ACC112 (cell line): ENCODE measurements at regions not wholly inside any gene's neighbourhood (a gene's known extent, or its start where the extent isn't known, plus 50 kb on each side); places are given as distances from the start of the nearest gene placed in this dataset.

Experiments
- H2AFZ ChIP-seq: fragments of 200-600 bp; sonication (generic); one replicate; pipeline ENCODE4 v1.6.0; 2017; ENCODE audit warnings: antibody characterized with exemption, low read length; ENCODE audit not compliant: unreplicated experiment
- H3K27ac ChIP-seq: fragments of 200-600 bp; sonication (generic); 2 replicates; pipeline ENCODE4 v1.5.1; 2014; ENCODE audit warnings: low read depth, mild to moderate bottlenecking, antibody characterized with exemption, low read length, moderate library complexity
- H3K27me3 ChIP-seq: fragments of 200-600 bp; sonication (generic); 2 replicates; pipeline ENCODE4 v1.6.1; 2014; ENCODE audit warnings: mild to moderate bottlenecking, antibody characterized with exemption, low read length, moderate library complexity, mixed read lengths; ENCODE audit not compliant: insufficient read depth
- H3K36me3 ChIP-seq: fragments of 200-600 bp; sonication (generic); 2 replicates; pipeline ENCODE4 v1.6.1; 2016; ENCODE audit warnings: mild to moderate bottlenecking, antibody characterized with exemption, low read length, moderate library complexity, mixed read lengths; ENCODE audit not compliant: insufficient read depth
- H3K4me1 ChIP-seq: fragments of 200-600 bp; sonication (generic); one replicate; pipeline ENCODE4 v1.6.1; 2016; ENCODE audit warnings: low read length, mixed read lengths; ENCODE audit not compliant: insufficient read depth, unreplicated experiment, control insufficient read depth
- H3K4me3 ChIP-seq: fragments of 200-600 bp; sonication (generic); 2 replicates; pipeline ENCODE4 v1.5.1; 2014; ENCODE audit warnings: mild to moderate bottlenecking, low read depth, low read length
- H3K79me2 ChIP-seq: fragments of 200-600 bp; sonication (generic); one replicate; pipeline ENCODE4 v1.6.0; 2016; ENCODE audit warnings: low read length; ENCODE audit not compliant: control insufficient read depth, unreplicated experiment, insufficient read depth

GRCh38 chr2:12988279-12988678 is 271.5 kb downstream of the TRIB2 start:
- no peak overlapping the region for H2AFZ ChIP-seq
- H3K27me3 ChIP-seq, result no peaks in the 10 kb centered on the region
- H3K79me2 ChIP-seq, result no peaks in the 10 kb centered on the region
- no peak overlapping the region for H3K4me3 ChIP-seq
- H3K4me1 ChIP-seq, result no peaks in the 10 kb centered on the region
- no peak overlapping the region for H3K27ac ChIP-seq
- no peaks in the 10 kb centered on the region for H3K36me3 ChIP-seq

DNA sequence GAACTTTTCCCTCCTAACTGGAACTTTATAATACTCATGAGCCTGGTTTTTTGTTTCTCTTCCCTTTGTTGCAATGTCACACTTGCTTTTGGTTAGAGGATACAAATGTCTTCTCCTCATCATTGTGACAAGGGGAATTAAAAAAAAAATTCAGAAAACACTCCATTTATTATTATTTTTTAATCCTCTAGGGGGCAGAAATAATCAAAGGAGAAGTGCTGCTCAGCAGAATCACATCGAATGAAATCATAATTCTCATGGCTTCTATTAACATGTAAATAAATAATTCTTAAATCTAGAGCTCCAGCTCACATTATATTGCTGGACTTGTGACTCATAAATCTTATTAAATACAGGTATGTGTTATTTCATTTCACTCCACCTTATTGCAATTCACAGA is 273.8 kb downstream of the TRIB2 start:
- H2AFZ ChIP-seq, result no peak overlapping the region
- H3K4me3 ChIP-seq, result no peak overlapping the region
- no peak overlapping the region for H3K27ac ChIP-seq
- H3K4me1 ChIP-seq, result no peaks in the 10 kb centered on the region
- H3K36me3 ChIP-seq, result no peaks in the 10 kb centered on the region
- H3K27me3 ChIP-seq, result no peaks in the 10 kb centered on the region
- H3K79me2 ChIP-seq, result no peaks in the 10 kb centered on the region

DNA sequence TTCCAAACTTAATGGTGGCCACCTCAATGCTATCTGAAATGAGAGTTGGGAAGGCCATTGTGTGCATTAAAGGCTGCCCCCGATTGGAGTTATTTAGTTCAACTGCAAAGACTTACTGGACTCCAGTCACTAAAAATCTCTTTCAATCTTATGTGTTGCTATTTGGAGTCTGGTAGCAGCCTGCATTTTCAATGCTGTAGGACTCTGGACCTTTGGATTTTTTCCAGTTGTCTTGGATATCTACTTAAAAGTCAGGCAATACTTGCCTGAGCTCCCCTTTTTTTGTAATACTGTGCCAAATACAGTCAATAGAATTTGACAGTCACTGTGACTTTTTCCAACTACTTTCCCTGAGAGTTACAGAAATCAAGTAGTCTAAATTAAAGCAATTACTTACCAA is 281.9 kb downstream of the TRIB2 start:
- H3K4me3 ChIP-seq, result no peak overlapping the region
- no peak overlapping the region for H3K27ac ChIP-seq
- no peaks in the 10 kb centered on the region for H3K27me3 ChIP-seq
- H3K4me1 ChIP-seq, result peaks cover 5% of the 10 kb centered on the region
- no peaks in the 10 kb centered on the region for H3K36me3 ChIP-seq
- no peak overlapping the region for H2AFZ ChIP-seq
- no peaks in the 10 kb centered on the region for H3K79me2 ChIP-seq

- H2AFZ ChIP-seq, result no peak overlapping the region
- no peaks in the 10 kb centered on the region for H3K27me3 ChIP-seq
- no peak overlapping the region for H3K27ac ChIP-seq
Measured at GRCh38 chr2:13000664-13001363, 284.1 kb downstream of the TRIB2 start.

DNA sequence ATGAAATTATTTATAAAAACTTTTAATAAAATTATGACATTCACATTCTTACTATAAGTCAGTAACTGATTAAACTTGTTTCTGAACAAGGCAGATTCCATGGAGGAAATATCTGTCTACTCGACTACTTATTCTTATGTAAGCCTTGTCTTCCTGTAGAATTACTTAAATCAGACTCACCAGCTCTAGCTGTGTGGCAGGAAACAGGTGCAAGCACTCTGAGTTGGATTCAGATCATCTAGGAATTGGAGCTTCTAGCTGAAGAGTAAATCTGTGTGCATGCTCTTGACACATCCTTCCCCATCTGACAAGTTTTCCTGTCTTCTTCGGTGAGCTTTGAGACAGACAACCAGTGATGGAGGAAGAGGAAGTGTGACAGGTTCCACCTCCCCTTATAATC is 284.7 kb downstream of the TRIB2 start:
- Histone ChIP-seq H3K36me3 (no peaks in the 10 kb centered on the region), H2AFZ (no peak overlapping the region), H3K4me1 (peaks cover 10% of the 10 kb centered on the region), H3K27me3 (no peaks in the 10 kb centered on the region), H3K79me2 (no peaks in the 10 kb centered on the region), H3K4me3 (no peak overlapping the region), H3K27ac (no peak overlapping the region)

More at GRCh38 chr2:13000664-13001363, 284.1 kb downstream of the TRIB2 start:
- no peaks in the 10 kb centered on the region for H3K79me2 ChIP-seq
- H3K4me3 ChIP-seq, result no peak overlapping the region
- peaks cover 6% of the 10 kb centered on the region for H3K4me1 ChIP-seq
- H3K36me3 ChIP-seq, result no peaks in the 10 kb centered on the region

DNA sequence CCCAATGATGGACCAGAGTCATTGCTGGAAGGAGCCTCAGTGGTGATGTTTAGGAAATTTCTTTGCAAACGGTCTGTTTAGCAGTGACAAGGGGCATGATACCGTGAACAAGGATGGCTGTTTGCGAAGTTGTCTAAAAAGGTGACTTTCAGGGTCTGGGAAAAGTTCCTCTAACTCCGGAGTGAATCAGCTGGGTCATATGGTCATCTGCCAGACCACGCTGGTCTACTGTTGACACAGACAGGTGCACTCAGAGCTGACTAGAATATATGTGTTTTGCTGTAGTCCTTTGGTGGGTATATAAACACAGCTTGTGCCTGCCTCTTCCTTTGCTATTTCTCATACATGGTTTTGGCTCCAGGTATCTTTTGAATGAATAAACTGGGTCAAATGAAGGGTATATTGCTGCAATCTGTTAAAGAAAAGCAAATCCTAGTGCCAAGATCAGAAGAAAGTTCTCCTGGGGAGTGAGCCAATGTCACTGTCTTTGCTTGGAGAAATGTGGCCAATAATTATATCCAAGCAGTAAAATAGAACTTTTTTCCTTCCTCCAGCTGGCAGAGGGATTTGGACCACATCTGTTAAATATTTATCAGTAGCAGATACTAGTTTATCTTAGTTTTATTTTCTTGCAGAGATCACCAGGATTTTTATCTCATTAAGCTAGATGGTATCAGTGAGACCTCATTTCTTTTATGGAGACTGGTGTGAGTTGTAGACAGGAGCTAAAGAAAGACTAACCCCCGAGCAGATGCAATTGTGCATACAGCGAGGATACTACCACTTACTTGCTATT is 286.0 kb downstream of the TRIB2 start:
- H3K27ac ChIP-seq, result no peak overlapping the region
- no peaks in the 10 kb centered on the region for H3K27me3 ChIP-seq
- no peaks in the 10 kb centered on the region for H3K79me2 ChIP-seq
- H3K4me1 ChIP-seq, result peaks cover 20% of the 10 kb centered on the region
- no peak overlapping the region for H3K4me3 ChIP-seq
- no peak overlapping the region for H2AFZ ChIP-seq
- H3K36me3 ChIP-seq, result no peaks in the 10 kb centered on the region

- Histone ChIP-seq H3K4me3 (no peak overlapping the region), H3K4me1 (peaks cover 20% of the 10 kb centered on the region), H3K27me3 (no peaks in the 10 kb centered on the region), H3K36me3 (no peaks in the 10 kb centered on the region), H3K79me2 (no peaks in the 10 kb centered on the region), H3K27ac (no peak overlapping the region), H2AFZ (no peak overlapping the region)
Measured at GRCh38 chr2:13003500-13003899, 286.8 kb downstream of the TRIB2 start.

GRCh38 chr2:13005048-13005447 is 288.3 kb downstream of the TRIB2 start:
- H2AFZ ChIP-seq, result no peak overlapping the region
- H3K27me3 ChIP-seq, result no peaks in the 10 kb centered on the region
- no peaks in the 10 kb centered on the region for H3K79me2 ChIP-seq
- H3K4me3 ChIP-seq, result no peak overlapping the region
- no peaks in the 10 kb centered on the region for H3K36me3 ChIP-seq
- no peak overlapping the region for H3K27ac ChIP-seq
- peaks cover 20% of the 10 kb centered on the region for H3K4me1 ChIP-seq

DNA sequence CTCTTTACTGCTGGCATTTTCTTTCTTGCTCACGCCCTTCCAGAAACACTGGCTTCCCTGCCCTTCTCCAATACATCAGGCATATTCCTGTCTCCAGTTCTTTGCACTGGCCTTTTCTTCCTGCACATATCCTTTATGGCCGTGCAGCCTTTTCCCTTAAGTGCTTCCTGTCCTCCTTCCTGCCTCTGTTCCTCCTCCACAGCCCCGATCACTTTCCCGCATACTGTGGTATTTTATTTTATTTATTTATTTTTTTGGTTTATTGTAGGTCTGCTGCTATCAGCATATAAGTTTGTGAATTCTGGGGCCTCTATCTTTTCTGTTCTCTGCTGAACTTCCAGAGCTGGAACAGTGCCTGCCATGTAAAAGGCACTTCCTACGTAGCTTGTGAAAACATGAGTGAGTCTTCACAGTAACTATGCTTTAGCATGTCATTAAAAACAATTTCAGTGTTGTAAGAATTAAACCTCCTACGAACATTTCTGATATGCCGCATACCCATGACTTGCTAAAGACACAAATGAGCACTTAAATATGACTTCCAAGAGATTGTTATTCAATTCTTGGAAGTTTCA is 289.1 kb downstream of the TRIB2 start:
- no peak overlapping the region for H2AFZ ChIP-seq
- no peaks in the 10 kb centered on the region for H3K36me3 ChIP-seq
- no peaks in the 10 kb centered on the region for H3K27me3 ChIP-seq
- H3K79me2 ChIP-seq, result no peaks in the 10 kb centered on the region
- H3K27ac ChIP-seq, result no peak overlapping the region
- peaks cover 20% of the 10 kb centered on the region for H3K4me1 ChIP-seq
- H3K4me3 ChIP-seq, result no peak overlapping the region

DNA sequence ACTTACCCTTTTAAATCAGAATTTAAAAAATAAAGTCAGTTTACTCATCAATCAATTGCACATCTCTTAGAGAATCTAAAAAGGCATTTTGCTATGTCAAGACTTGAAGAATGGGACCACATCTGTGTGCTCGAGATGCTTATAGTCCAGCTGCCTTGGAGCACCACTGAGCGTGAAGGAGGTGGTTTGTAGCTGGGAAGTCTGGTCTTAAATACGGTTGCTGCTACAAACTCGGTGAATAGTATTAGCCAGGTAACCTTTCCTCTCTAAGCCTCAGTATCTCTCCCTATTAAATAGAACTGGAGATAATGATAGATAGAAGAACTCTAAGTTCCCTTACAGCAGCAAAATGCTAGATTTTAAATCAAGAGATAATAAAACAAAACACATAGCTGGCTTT is 289.7 kb downstream of the TRIB2 start:
- no peaks in the 10 kb centered on the region for H3K36me3 ChIP-seq
- H3K27me3 ChIP-seq, result no peaks in the 10 kb centered on the region
- H3K4me3 ChIP-seq, result peak overlapping the region; percentile 35; the same call in 1 of the 2 replicates
- peaks cover 20% of the 10 kb centered on the region for H3K4me1 ChIP-seq
- H2AFZ ChIP-seq, result peak overlapping the region; percentile 51
- H3K27ac ChIP-seq, result no peak overlapping the region
- H3K79me2 ChIP-seq, result no peaks in the 10 kb centered on the region
